ENCODE measurements at regions not wholly inside any gene's neighbourhood (a gene's known extent, or its start where the extent isn't known, plus 50 kb on each side); places are given as distances from the start of the nearest gene placed in this dataset.

DNA sequence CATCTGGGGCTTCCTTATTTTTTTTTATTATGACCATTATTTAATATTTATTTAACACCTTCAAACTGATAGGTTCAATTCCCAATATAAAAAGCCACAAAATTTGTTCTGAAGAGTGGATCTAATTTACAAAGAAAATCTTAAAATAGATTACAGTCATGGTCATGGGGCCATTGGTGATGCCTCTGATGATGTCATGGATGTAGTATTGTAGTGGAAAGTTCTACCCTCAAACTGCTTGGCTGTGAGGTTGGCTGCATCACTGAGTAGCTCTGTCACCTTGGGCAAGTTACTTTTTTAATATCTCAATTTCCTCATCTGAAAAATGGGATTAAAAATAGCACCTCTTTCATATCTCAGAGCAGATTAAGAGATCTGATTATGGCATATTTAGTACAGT lies 128.5 kb downstream of the DKK1 start:
- DNase-seq (ENCODE audit: low spot score): no peak

DNA sequence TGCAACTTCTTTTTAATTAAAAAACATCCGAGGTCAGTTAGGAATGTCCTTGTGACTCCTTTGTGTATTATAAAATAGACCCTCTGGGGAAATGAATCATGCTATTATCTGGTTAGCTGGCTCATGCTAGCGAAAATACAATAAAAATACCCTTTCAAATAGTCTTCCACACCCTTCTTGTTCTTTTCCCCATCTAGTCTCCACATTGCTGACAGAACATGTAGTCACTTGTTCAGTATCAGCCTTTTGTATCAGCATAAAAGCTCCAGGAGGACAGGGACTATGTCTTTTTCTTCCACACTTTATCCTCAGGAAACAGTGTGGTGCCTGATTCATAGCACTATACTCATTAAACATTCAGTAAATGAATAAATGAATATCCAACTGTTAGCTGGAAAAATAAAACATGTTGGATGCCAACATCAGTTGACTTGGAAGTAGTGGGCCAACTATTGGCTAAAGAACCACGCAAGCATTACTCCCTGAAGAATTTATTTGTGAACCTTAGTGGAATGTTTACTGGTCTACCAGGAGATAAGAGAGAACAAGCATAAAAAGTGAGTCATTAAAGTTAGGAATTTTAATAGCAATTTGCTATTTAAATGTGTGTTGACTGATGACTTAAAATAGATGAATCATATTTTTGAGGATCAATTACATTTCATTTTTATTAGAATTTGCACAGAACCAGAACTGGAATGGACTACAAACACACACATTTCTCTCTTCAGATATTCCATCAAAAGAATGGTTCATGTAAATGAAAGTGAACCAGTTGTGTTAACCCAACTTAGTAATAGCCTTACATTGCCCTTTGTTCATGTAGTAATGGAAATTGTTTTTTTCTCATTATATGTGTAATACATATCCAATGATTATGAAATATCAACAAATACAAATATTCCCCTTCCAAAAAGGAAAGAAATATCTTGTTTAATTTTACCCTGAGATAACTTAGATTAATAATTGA lies 129.6 kb downstream of the DKK1 start:
- DNase-seq (ENCODE audit: low spot score): no peak

DNA sequence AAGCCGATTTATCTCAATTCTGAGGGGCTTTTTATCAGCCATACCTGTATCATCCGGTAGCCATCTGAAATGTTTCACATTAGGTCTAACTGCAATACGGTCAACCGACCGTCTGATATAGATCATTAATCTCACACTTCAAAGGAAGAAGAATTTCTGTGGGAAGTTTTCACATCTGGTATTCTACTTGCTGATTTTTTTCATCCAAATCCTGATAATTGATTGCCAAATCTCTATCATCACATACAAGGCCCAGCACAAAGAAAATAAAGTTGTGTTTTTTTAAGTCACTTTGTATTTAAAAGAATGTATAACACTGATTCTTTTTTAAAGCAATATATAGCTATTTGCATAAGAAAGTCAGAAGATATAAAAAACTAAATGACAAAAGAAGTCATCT lies 132.3 kb downstream of the DKK1 start:
- no peak for DNase-seq (ENCODE audit: low spot score)

GRCh38 chr10:52447931-52448353 lies 133.9 kb downstream of the DKK1 start:
- no peak for DNase-seq (ENCODE audit: low spot score)

GRCh38 chr10:52450762-52451291 lies 136.7 kb downstream of the DKK1 start:
- DNase-seq (ENCODE audit: low spot score): no peak

DNA sequence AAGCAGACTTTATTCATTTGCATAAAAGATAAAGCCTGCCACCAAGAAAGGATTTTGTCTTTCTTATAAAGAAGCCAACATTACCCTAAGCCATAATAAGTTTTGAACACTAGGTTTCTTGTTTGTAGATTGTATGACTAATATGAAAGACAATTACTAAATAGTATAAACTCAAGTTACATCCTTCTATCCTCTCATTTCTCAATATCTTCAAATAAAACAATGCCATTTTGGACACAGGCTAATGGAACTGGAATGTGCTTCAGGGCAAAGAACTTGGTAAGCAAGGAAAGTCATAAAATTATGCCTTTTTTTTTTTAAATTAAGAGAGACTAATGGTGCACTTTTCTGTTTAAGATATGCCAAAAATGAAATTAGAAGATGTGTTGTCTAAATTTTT lies 137.7 kb downstream of the DKK1 start:
- no peak for DNase-seq (ENCODE audit: low spot score)

GRCh38 chr10:52452600-52453493 lies 138.8 kb downstream of the DKK1 start:
- DNase-seq (ENCODE audit: low spot score): no peak

DNA sequence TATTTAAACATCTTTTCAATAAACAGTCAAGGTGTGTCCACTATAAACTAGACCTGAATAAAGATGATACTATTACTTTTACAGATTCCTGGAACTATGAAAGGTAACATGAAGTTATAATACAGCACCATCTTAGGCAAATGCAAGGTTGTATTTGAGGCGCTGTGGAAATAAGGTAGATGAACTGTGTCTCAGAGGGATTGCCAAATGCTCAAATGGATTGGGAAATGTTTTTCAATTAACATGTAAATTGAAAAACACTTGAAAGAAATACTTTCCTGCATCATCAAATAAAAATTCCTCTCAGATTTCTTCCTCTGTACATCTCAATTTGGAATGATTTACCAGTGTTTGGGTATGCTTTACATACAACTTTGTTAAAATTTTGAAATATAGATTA lies 139.4 kb downstream of the DKK1 start:
- DNase-seq (ENCODE audit: low spot score): no peak

GRCh38 chr10:52454491-52454890 lies 140.4 kb downstream of the DKK1 start:
- no peak for DNase-seq (ENCODE audit: low spot score)

DNA sequence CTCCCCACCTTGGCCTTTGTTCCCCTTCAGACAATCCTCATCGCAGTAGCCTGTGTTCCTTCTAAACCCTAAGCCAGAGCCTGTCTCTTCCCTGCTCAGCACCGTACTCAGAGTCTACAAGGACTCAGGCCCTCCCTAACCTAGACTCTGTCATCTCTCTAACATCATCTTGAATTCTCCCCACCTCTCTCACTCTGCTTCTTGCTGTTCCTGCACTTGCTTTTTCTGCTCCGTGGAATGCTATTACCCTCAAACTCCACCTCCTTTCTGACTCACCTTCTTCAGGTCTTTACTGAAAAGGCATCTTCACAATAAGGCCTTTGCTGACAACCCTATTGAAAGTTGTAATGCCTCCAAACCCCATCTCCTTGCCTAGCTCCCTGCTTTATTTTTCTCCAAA lies 141.0 kb downstream of the DKK1 start:
- DNase-seq (ENCODE audit: low spot score): no peak

DNA sequence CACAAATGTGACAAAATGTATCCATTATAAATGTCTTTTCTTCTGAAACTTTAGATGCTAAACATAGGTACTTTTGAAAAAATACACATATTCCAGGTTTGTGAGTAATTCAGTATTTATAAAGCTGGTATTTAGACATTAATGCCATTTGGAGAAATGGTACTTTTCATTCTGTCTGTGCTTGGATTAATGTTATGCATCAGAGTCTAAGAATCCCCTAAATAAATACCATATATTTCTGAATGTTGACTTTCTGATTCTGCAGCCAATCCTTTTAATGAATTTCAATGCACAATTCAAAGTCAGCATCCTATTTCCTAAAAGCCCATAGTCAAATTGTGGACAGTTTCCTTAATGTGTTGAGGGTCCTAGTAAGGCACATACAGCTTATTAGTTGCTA lies 145.0 kb downstream of the DKK1 start:
- DNase-seq (ENCODE audit: low spot score): no peak

GRCh38 chr10:52463826-52464225 lies 149.7 kb downstream of the DKK1 start:
- no peak for DNase-seq (ENCODE audit: low spot score)

GRCh38 chr10:52464368-52465124 lies 150.5 kb downstream of the DKK1 start:
- DNase-seq (ENCODE audit: low spot score): no peak

GRCh38 chr10:52465202-52465601 lies 151.1 kb downstream of the DKK1 start:
- DNase-seq (ENCODE audit: low spot score): no peak

GRCh38 chr10:52466464-52466863 lies 152.4 kb downstream of the DKK1 start:
- DNase-seq (ENCODE audit: low spot score): no peak

- DNase-seq (ENCODE audit: low spot score): no peak
These were observed 156.1 kb downstream of the DKK1 start for GRCh38 chr10:52469970-52470705.

GRCh38 chr10:52472406-52473146 lies 158.5 kb downstream of the DKK1 start:
- DNase-seq (ENCODE audit: low spot score): no peak

DNA sequence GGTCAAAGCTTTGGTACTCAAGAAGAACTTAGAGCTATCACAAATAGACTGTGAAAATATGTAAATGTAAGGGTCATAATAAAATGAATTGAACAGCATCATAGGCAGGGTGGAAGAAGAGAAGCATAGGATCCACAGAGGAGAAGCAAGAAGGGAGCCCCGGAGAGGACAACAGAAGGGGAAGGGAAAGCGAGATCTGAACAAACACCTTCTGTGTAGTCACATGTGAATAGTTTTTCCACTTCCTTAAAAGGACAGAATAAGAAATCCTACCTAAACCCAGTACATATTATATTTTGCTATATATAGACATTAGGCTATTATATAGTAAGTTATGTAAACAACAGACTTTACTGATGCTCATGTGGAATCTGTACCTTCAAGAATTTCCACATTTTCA lies 160.2 kb downstream of the DKK1 start:
- no peak for DNase-seq (ENCODE audit: low spot score)

DNA sequence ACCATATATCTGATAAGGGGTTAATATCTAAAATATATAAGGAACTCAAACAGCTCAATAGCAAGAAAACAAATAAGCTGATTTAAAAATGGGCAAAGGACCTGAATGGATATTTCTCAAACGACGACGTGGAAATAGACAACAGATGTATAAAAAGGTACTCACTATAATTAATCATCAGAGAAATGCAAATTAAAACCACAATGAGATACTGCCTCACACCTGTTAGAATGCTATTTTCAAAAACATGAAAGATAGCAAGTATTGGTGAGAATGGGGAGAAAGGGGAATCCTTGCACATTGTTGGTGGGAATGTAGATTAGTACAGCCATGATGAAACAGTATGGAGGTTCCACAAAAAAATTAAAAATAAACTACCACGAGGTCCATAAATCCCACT lies 163.2 kb downstream of the DKK1 start:
- no peak for DNase-seq (ENCODE audit: low spot score)

- DNase-seq (ENCODE audit: low spot score): no peak
These were observed 165.5 kb downstream of the DKK1 start for GRCh38 chr10:52479567-52479966.
